RWPE1 (cell line): ENCODE measurements at regions not wholly inside any gene's neighbourhood (a gene's known extent, or its start where the extent isn't known, plus 50 kb on each side); places are given as distances from the start of the nearest gene placed in this dataset.
A peak's percentile ranks its signal among the peaks of the same experiment; 100 is the strongest.

ENCODE experiments used
- CTCF ChIA-PET: fragments of 350-600 bp; sonication (Branson Sonifier 250); formaldehyde crosslinking; extraction: SDS; loops from one replicate; lab custom pipeline; 2021; lab: Yijun Ruan, JAX
- POLR2A ChIA-PET: fragments of 400-600 bp; formaldehyde crosslinking; extraction: SDS; loops from one replicate; lab custom pipeline; 2020; ENCODE audit warnings: antibody characterized with exemption; ENCODE audit not compliant: low non-redundant PET; lab: Yijun Ruan, JAX
- DNase-seq: peaks from one replicate; pipeline ENCODE4 v3.0.0; 2012; ENCODE audit warnings: low spot score
- H3K27ac ChIP-seq: fragments of 450-650 bp; 2 replicates; pipeline ENCODE4 v1.5.1; 2017
- CTCF ChIP-seq: fragments of 450-650 bp; conservative IDR thresholded peaks from 2 replicates; pipeline ENCODE4 v1.5.1; 2017; ENCODE audit warnings: low read depth, mild to moderate bottlenecking

- ChIA-PET POLR2A (no interaction called here), CTCF (no interaction called here)
Measured at GRCh38 chr15:62938825-62939224, 103.7 kb upstream of the TPM1 start.

GRCh38 chr15:62940093-62940754 is 102.3 kb upstream of the TPM1 start:
- CTCF ChIA-PET, result interaction anchor here (0.6 to 0.9 kb wide), 3 partner anchors 23 to 352 kb away, joined by 3 to 4 read pairs (median 3); no protein-coding TSS in a partner anchor
- POLR2A ChIA-PET, result no interaction called here
- TF ChIP-seq CTCF, result no peak
- peak overlapping the region; percentile 91 for H3K27ac ChIP-seq
- DNase-seq, result peak; percentile 22

More at GRCh38 chr15:62938825-62939224, 103.7 kb upstream of the TPM1 start:
- DNase-seq, result no peak
- no peak overlapping the region for H3K27ac ChIP-seq
- no peak for TF ChIP-seq CTCF

- TF ChIP-seq CTCF, result no peak
- ChIA-PET POLR2A (no interaction called here), CTCF (no interaction called here)
- peak overlapping the region; percentile 91 for H3K27ac ChIP-seq
- peak; percentile 88 for DNase-seq
Measured at GRCh38 chr15:62940755-62941361, 101.7 kb upstream of the TPM1 start.

- no peak for DNase-seq
- H3K27ac ChIP-seq, result peak overlapping the region; percentile 91
- POLR2A ChIA-PET, result no interaction called here
- CTCF ChIA-PET, result no interaction called here
- TF ChIP-seq CTCF, result no peak
Measured at GRCh38 chr15:62941699-62942098, 100.8 kb upstream of the TPM1 start.

- ChIA-PET POLR2A (no interaction called here), CTCF (interaction anchor here (0.6 kb wide), 1 partner anchor 105 kb away, joined by 4 read pairs; no protein-coding TSS in a partner anchor)
- no peak for DNase-seq
- H3K27ac ChIP-seq, result no peak overlapping the region
- no peak for TF ChIP-seq CTCF
Measured at GRCh38 chr15:62942428-62942827, 100.1 kb upstream of the TPM1 start.

GRCh38 chr15:62945063-62945462 is 97.5 kb upstream of the TPM1 start:
- CTCF ChIA-PET, result interaction anchor here (0.5 kb wide), 1 partner anchor 16 kb away, joined by 4 read pairs; no protein-coding TSS in a partner anchor
- TF ChIP-seq CTCF, result no peak
- H3K27ac ChIP-seq, result no peak overlapping the region
- no peak for DNase-seq
- POLR2A ChIA-PET, result no interaction called here
